T-helper 2 cell treated with Interferon-gamma antibody and Interleukin-4, amounts not matched to agents 5 μg/mL and 100 μg/mL, for 36 hours (primary cell): ENCODE measurements at regions not wholly inside any gene's neighbourhood (a gene's known extent, or its start where the extent isn't known, plus 50 kb on each side); places are given as distances from the start of the nearest gene placed in this dataset.
"Not testable (repeated sequence)": the region's sequence is repeated elsewhere in the genome, so short reads cannot be mapped to it uniquely, and the experiment has no call there.

Experiments used
- DNase-seq: peaks from one replicate; pipeline ENCODE4 v3.0.0; 2021; ENCODE audit warnings: low spot score
- H3K27ac Mint-ChIP-seq: one replicate; pipeline ENCODE4 v1.8.0; 2021; ENCODE audit warnings: mild to moderate bottlenecking, mixed read lengths
- H3K27me3 Mint-ChIP-seq: one replicate; pipeline ENCODE4 v1.8.0; 2021; ENCODE audit warnings: low read depth, mixed read lengths
- H3K36me3 Mint-ChIP-seq: one replicate; pipeline ENCODE4 v1.8.0; 2021; ENCODE audit warnings: low read depth, mixed read lengths
- H3K4me1 Mint-ChIP-seq: one replicate; pipeline ENCODE4 v1.8.0; 2021; ENCODE audit warnings: low read depth, mixed read lengths
- H3K4me3 Mint-ChIP-seq: one replicate; pipeline ENCODE4 v1.8.0; 2022; ENCODE audit warnings: mild to moderate bottlenecking, moderate library complexity, mixed read lengths
- H3K9me3 Mint-ChIP-seq: one replicate; pipeline ENCODE4 v1.8.0; 2021; ENCODE audit warnings: mixed read lengths

DNA sequence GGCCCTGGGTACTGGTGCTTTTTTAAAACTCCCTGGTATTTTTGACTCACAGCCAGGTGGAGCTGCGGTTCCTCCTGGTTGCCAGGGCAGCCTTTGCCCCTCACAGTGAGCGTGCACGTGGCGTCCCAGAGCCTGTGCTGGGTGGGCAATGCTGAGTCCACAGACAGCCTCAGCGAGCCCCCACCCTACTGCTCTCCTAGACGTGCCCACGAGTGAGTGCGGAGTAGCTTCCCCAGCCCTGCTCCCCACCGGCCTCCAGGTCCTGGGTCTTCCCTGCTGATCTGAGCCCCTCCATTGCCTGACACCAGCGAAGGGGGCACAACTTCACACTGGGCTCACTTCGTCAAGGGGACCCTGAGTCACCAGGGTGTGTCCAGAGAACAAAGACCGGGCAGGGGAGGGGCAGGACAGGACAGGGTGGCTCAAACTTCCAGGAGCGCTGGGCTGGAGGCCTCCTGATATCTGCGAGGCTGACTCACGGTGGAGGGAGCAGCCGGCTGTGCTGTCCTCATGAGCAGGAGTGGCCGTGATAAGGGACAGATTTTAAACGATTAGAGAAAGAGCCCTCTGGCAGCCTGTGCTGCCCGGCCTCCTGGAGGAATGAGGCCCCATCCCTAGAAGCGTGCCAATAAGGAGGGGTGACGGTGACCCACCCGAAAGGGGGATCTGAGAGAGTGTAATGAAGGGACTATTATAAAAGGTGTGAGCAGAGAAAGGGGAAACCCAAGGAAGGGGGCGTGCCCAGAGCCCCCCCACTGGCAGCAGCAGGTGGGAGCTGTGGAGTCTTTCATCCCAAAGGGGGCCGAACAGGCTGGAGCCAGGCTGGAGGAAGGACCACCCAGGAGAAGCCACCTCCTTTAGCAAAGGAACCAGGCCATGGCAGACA lies 129.3 kb upstream of the FGF3 start:
- Mint-ChIP-seq H3K4me3 (no peak overlapping the region), H3K4me1 (no peaks in the 10 kb centered on the region), H3K36me3 (no peaks in the 10 kb centered on the region), H3K27me3 (no peaks in the 10 kb centered on the region), H3K27ac (no peak overlapping the region), H3K9me3 (no peaks in the 10 kb centered on the region)
- DNase-seq = no peak

DNA sequence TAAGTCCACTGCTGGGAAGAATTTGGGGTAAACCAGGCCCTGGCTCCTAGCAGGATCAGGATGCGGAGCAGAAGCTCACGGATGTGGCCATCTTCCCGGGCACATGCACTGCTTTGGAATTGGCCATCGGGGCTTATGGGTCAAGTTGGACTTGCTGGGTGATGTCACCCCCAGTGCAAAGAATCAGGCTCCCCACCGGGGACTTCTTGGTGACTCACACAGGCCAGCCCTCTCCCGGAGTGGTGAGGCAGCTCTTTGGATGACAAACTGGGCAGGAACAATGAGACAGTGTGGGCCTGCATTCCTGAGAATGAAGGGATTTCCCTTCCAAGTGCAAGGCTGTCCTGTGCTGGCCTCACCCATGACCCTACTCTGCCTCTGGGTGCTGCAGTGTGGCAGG lies 128.8 kb upstream of the ANO1 start:
- no peaks in the 10 kb centered on the region for H3K4me1 Mint-ChIP-seq
- no peaks in the 10 kb centered on the region for H3K36me3 Mint-ChIP-seq
- no peak overlapping the region for H3K4me3 Mint-ChIP-seq
- DNase-seq = no peak
- H3K9me3 Mint-ChIP-seq = no peaks in the 10 kb centered on the region
- H3K27ac Mint-ChIP-seq = no peak overlapping the region
- H3K27me3 Mint-ChIP-seq = no peaks in the 10 kb centered on the region

DNA sequence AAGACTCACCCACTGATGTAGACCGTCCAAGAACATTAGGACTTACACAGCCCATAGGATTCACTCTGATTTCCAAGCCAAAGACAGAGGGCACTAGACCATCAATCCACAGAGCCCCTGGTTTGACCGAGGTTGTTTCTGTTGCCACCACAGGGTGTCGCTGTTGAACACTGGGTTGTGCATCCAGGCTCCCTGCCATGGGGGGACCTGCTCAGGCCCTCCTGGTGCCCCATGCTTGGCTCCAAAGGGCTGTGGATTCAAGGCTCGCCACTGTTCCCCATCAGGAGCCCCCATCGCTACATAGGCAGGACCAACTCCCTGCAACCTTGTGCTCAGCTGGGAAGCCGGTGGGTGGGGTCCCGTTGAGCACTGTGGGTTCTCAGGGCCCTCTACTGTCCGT lies 128.0 kb upstream of the ANO1 start:
- H3K27ac Mint-ChIP-seq = no peak overlapping the region
- DNase-seq = peak; percentile 21
- no peaks in the 10 kb centered on the region for H3K9me3 Mint-ChIP-seq
- no peaks in the 10 kb centered on the region for H3K27me3 Mint-ChIP-seq
- H3K36me3 Mint-ChIP-seq = no peaks in the 10 kb centered on the region
- H3K4me3 Mint-ChIP-seq = no peak overlapping the region
- no peaks in the 10 kb centered on the region for H3K4me1 Mint-ChIP-seq

DNA sequence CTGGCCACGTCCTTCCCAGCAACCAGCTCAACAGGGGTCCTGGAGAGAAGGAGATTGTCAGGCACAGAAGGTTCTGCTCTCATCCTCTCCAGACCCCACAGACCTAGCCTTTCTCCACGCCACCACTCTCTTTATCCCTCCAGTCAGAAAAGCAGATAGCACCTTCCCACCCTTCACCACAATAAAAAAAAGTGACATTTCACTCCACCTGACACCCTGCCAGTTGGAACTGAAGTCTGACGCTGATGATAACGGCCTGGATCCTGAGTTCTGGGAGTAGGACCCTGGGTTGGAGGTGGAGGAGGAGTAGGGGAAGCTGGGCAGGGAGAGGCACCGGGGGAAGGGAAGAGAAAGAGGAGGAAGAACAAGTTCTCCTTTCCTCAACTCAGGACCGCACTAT lies 127.5 kb upstream of the ANO1 start:
- H3K36me3 Mint-ChIP-seq = no peaks in the 10 kb centered on the region
- no peaks in the 10 kb centered on the region for H3K4me1 Mint-ChIP-seq
- no peak overlapping the region for H3K4me3 Mint-ChIP-seq
- no peak overlapping the region for H3K27ac Mint-ChIP-seq
- H3K9me3 Mint-ChIP-seq = no peaks in the 10 kb centered on the region
- no peak for DNase-seq
- H3K27me3 Mint-ChIP-seq = no peaks in the 10 kb centered on the region

DNA sequence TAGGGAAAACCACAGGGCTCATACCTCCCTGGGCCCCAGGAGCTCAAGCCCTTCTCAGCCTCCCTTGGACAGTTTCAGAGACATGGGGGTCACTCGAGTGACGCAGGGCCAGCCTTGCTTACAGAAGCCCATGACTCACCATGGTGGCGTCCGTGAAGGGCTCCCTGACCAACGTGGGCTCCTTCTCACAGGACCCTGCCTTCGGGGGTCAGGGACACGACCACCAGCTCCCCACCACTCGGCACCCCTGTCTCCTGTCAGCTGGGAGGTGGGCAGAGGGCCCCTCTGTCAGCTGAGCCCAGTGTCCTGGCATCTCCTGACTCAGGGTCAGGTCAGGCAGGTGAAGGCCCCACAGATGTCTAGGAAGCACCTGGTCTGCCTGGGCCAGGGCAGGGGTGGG lies 126.3 kb upstream of the ANO1 start:
- Mint-ChIP-seq H3K36me3 (no peaks in the 10 kb centered on the region), H3K9me3 (no peaks in the 10 kb centered on the region), H3K27me3 (no peaks in the 10 kb centered on the region), H3K4me1 (no peaks in the 10 kb centered on the region), H3K4me3 (no peak overlapping the region), H3K27ac (no peak overlapping the region)
- no peak for DNase-seq

DNA sequence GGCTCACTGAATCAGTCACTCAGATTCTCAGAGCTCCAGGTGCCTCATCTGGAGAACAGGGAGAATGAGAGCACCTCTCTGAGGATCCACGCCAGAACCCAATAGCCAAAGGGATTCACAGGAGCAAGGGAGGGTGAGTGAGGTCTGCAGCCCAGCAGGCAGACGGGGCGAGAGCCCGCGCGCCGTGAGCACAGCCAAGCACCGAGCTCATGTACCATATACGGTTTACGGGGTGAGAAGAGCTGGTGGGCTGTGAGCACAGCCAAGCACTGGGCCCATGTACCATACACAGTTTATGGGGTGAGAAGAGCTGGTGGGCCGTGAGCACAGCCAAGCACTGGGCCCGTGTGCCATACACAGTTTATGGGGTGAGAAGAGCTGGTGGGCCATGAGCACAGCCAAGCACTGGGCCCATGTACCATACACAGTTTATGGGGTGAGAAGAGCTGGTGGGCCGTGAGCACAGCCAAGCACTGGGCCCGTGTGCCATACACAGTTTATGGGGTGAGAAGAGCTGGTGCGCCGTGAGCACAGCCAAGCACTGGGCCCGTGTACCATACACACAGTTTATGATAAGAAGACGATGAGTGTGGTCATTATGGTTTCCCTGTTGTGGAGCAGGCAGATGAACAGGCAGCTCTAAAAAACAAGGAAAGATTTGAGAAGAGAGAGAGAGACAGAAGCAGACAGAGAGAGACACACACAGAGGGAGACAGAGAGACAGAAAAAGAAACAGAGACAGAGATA lies 125.7 kb upstream of the ANO1 start:
- not testable (repeated sequence) for H3K4me3 Mint-ChIP-seq, H3K36me3 Mint-ChIP-seq, DNase-seq, H3K27ac Mint-ChIP-seq, H3K9me3 Mint-ChIP-seq, H3K4me1 Mint-ChIP-seq, H3K27me3 Mint-ChIP-seq

DNA sequence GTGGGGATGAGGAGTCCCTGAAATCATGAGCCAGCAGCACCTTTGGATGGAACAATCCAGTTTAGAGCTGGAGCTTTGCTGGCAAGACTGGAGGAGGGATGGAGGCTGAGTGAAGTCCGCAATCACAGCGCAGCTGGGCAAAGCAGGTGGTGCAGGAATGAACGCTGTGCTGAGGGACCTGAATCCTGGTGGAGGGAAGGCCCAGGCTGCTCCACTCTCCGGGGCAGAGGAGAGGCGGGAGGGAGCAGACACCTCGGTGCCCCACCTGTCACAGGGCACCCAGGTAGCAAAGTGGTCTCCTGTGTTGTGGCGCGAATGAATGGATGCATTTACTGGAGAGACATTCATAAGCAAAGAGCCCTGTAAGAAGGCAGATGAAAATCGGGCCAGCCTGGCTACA lies 124.8 kb upstream of the ANO1 start:
- no peak overlapping the region for H3K27ac Mint-ChIP-seq
- H3K36me3 Mint-ChIP-seq = no peaks in the 10 kb centered on the region
- H3K27me3 Mint-ChIP-seq = peaks cover 2% of the 10 kb centered on the region
- H3K9me3 Mint-ChIP-seq = no peaks in the 10 kb centered on the region
- no peak overlapping the region for H3K4me3 Mint-ChIP-seq
- H3K4me1 Mint-ChIP-seq = no peaks in the 10 kb centered on the region
- no peak for DNase-seq

DNA sequence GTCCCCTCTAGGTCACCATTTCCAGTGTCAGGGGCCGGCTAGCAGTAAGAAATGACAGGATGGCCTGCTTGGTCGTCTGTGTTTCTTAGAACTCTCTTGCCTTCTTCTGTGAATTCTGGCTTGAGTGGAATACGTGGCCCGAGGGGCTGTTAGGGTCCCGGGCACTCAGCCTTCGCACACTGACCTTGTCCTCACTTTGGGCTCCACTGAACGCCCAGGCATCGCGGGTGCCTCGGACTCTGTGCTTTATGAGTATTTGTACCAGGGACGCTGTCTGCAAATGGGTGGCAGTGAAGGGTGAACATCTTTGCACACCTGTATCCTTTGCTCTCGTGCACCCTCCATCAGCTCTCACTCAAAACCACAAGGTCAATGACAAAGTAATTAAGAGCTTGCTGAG lies 123.4 kb upstream of the ANO1 start:
- H3K4me3 Mint-ChIP-seq = no peak overlapping the region
- H3K27me3 Mint-ChIP-seq = peaks cover 2% of the 10 kb centered on the region
- no peaks in the 10 kb centered on the region for H3K36me3 Mint-ChIP-seq
- H3K4me1 Mint-ChIP-seq = no peaks in the 10 kb centered on the region
- DNase-seq = no peak
- no peaks in the 10 kb centered on the region for H3K9me3 Mint-ChIP-seq
- H3K27ac Mint-ChIP-seq = no peak overlapping the region

DNA sequence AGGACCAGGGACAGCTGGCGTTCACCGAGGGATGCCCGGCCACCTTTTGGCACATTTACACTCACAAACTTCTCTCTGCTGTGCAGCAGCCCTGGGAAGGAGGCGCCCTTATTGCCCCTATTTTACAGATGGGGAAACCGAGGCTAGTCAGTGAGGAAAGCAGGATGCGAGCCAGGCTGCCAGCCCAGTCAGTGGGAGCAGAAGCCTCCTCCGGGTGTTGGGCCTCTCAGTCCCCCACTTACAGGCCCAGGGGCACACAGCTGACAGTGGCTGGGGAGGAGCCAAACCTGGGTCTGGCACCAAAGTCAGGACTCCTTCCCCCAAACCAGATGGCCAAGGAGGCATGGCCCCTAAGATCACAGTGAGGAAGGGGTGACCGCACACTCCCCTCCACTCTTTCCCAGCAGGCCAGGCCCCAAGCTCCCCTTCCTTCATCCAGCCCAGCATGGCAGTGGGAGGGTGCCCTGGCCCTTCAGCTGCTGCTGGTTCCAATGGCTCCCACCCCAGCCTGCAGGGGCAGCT lies 121.4 kb upstream of the ANO1 start:
- no peaks in the 10 kb centered on the region for H3K4me1 Mint-ChIP-seq
- no peak overlapping the region for H3K4me3 Mint-ChIP-seq
- H3K27ac Mint-ChIP-seq = no peak overlapping the region
- H3K36me3 Mint-ChIP-seq = no peaks in the 10 kb centered on the region
- no peaks in the 10 kb centered on the region for H3K9me3 Mint-ChIP-seq
- H3K27me3 Mint-ChIP-seq = peaks cover 2% of the 10 kb centered on the region
- DNase-seq = no peak

DNA sequence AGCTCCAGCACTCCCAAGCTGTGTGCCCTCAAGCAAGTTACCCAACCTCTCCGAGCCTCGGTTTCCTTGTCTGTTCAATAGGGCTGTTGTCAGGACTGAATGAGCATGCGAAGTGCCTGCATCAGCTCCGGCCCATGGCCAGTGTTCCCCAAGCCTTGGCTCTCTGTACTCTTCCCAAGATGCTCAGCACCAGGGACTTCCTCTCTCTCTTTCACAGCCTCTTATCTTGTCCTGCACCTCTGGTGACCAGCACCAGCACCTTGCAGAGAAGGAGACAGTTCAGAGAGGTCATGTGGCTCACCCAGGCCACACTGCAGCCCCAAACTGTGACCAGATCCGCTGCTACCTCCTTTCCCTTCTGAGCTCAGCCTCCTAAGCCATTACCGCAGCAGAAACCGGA lies 120.3 kb upstream of the ANO1 start:
- Mint-ChIP-seq H3K27ac (no peak overlapping the region), H3K4me1 (no peaks in the 10 kb centered on the region), H3K9me3 (no peaks in the 10 kb centered on the region), H3K27me3 (peaks cover 2% of the 10 kb centered on the region), H3K36me3 (no peaks in the 10 kb centered on the region), H3K4me3 (no peak overlapping the region)
- DNase-seq = no peak

DNA sequence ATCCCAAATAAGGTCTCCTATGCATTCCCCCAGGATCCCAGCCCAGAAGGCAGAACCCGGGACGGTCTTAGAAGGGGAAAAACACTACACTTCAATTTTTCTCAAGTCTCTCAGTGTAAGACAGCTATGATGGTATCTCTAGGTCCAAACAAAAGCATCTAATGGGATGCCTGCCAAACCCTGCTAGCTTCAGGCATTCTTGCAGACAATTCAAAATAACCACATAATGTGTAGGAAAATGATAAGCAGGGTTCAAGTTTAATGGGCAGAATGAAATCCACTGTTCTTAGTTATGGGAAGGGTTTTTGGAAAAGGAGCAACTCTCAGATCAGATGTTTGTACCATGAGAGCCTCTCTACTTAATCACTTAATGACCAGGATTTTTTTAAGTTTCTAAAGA lies 119.8 kb upstream of the ANO1 start:
- Mint-ChIP-seq H3K27me3 (peaks cover 4% of the 10 kb centered on the region), H3K36me3 (no peaks in the 10 kb centered on the region), H3K27ac (no peak overlapping the region), H3K4me1 (no peaks in the 10 kb centered on the region), H3K4me3 (no peak overlapping the region), H3K9me3 (no peaks in the 10 kb centered on the region)
- DNase-seq = no peak

DNA sequence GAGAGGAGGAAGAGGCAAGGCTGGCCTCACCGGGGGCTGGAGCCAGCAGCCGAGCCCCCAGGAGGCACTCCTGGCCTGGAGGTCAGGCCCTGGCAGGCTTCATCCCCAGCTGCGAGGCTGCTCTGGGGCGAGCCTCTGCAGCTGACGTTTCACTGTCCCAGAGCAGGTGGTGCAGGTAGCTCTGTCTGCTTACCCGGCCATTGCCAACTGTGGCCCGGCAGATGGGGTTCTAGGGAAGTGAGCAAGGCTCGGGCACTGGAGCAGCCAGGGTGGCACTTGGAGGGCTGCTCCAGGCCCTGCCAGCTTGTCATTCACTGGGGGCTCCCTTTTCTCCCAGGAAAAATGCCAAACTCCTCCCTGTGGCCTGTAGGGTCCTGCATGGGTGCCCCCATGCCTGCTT lies 118.7 kb upstream of the ANO1 start:
- Mint-ChIP-seq H3K9me3 (no peaks in the 10 kb centered on the region), H3K36me3 (no peaks in the 10 kb centered on the region), H3K4me1 (no peaks in the 10 kb centered on the region), H3K27ac (no peak overlapping the region), H3K4me3 (no peak overlapping the region), H3K27me3 (peaks cover 4% of the 10 kb centered on the region)
- DNase-seq = no peak

DNA sequence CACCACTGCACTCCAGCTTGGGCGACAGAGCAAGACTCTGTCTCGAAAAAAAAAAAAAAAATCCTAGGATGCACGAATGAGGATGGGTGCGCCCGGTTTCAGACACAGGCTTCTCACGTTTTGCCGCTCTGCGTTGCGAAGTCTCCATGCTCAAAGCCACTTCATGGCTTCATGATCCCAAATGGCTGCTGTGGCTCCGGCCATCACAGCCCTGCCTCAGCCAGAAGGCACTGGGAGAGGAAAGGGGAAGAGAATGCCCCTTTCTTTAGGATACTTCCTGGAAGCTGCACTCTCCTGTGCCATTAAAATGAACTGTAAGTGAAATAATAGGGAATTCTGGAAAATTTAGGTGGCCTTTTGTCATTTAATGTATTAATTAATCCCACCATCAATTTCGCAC lies 116.4 kb upstream of the ANO1 start:
- H3K36me3 Mint-ChIP-seq = no peaks in the 10 kb centered on the region
- no peak overlapping the region for H3K4me3 Mint-ChIP-seq
- H3K27ac Mint-ChIP-seq = no peak overlapping the region
- no peaks in the 10 kb centered on the region for H3K9me3 Mint-ChIP-seq
- no peak for DNase-seq
- no peaks in the 10 kb centered on the region for H3K4me1 Mint-ChIP-seq
- peaks cover 4% of the 10 kb centered on the region for H3K27me3 Mint-ChIP-seq

DNA sequence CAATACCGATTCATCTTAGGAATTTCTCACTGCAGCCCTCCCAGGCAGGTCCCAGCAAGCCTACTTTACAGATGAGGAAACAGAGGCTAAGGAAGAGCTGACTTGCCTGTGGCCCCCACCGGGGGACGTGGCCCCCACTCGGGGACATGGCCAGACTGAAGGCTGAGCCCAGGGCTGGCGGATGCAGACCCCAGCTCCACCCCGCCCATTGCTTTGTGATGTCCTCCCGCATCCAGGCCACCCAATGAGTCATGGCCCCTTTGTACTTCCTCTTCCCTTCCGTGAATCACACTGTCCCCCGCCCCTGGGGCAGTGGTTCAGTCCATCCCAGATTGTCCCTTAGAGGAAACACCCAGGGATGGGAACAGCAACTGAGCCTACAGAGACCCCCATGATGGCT lies 116.0 kb upstream of the ANO1 start:
- Mint-ChIP-seq H3K4me3 (no peak overlapping the region), H3K27ac (no peak overlapping the region), H3K9me3 (no peaks in the 10 kb centered on the region), H3K27me3 (peaks cover 2% of the 10 kb centered on the region), H3K4me1 (no peaks in the 10 kb centered on the region), H3K36me3 (no peaks in the 10 kb centered on the region)
- no peak for DNase-seq
